ENCODE measurements at regions not wholly inside any gene's neighbourhood (a gene's known extent, or its start where the extent isn't known, plus 50 kb on each side); places are given as distances from the start of the nearest gene placed in this dataset.

- DNase-seq, result no peak
Measured at GRCh38 chr4:123575291-123575690, 178.7 kb downstream of the SPRY1 start.

GRCh38 chr4:123577225-123577906 is 180.8 kb downstream of the SPRY1 start:
- no peak for DNase-seq

- no peak for DNase-seq
Measured at GRCh38 chr4:123578276-123579029, 181.9 kb downstream of the SPRY1 start.

- no peak for DNase-seq
Measured at GRCh38 chr4:123579961-123580360, 183.4 kb downstream of the SPRY1 start.

- no peak for DNase-seq
Measured at GRCh38 chr4:123580981-123581664, 184.5 kb downstream of the SPRY1 start.

GRCh38 chr4:123581802-123582201 is 185.2 kb downstream of the SPRY1 start:
- DNase-seq, result no peak

GRCh38 chr4:123583043-123583442 is 186.4 kb downstream of the SPRY1 start:
- DNase-seq, result no peak

- DNase-seq, result no peak
Measured at GRCh38 chr4:123585111-123585510, 188.5 kb downstream of the SPRY1 start.

GRCh38 chr4:123587983-123588494 is 191.4 kb downstream of the SPRY1 start:
- peak; percentile 61 for DNase-seq

- DNase-seq, result peak; percentile 60
Measured at GRCh38 chr4:123588631-123589241, 192.1 kb downstream of the SPRY1 start.

GRCh38 chr4:123589301-123589700 is 192.7 kb downstream of the SPRY1 start:
- no peak for DNase-seq

GRCh38 chr4:123591875-123592274 is 195.3 kb downstream of the SPRY1 start:
- DNase-seq, result no peak

GRCh38 chr4:123593655-123594054 is 197.1 kb downstream of the SPRY1 start:
- no peak for DNase-seq

GRCh38 chr4:123596805-123597204 is 200.2 kb downstream of the SPRY1 start:
- DNase-seq, result no peak

GRCh38 chr4:123597586-123597985 is 201.0 kb downstream of the SPRY1 start:
- no peak for DNase-seq

GRCh38 chr4:123598331-123598730 is 201.7 kb downstream of the SPRY1 start:
- no peak for DNase-seq

GRCh38 chr4:123599061-123599919 is 202.7 kb downstream of the SPRY1 start:
- no peak for DNase-seq

GRCh38 chr4:123599920-123600810 is 203.6 kb downstream of the SPRY1 start:
- peak; percentile 81 for DNase-seq

GRCh38 chr4:123600987-123601904 is 204.7 kb downstream of the SPRY1 start:
- DNase-seq, result no peak

- DNase-seq, result no peak
Measured at GRCh38 chr4:123602007-123602406, 205.4 kb downstream of the SPRY1 start.
